ENCODE measurements at regions not wholly inside any gene's neighbourhood (a gene's known extent, or its start where the extent isn't known, plus 50 kb on each side); places are given as distances from the start of the nearest gene placed in this dataset.
"Not testable (repeated sequence)": the region's sequence is repeated elsewhere in the genome, so short reads cannot be mapped to it uniquely, and the experiment has no call there.

DNA sequence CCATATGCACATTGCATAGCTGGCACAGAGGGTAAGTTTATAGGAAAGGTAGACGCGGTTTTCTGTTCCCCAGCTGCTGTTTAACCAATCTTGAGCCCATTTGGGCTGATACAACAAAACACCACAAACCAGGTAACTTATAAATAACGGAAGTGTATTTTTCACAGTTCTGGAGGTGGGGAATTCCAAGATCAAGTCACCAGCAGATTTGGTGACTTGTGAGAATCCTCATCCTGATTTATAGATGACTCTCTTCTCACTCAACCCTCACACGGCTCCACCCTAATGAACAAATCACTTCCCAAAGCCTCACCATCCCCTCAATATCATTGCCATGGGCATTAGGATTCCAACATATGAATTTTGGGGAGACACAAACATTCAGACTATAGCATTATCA, 694.4 kb upstream of the NR2F2 start:
- peaks cover 0 to 1% of the 10 kb centered on the region in 2 donors for H3K27me3 Mint-ChIP-seq
- H3K27ac ChIP-seq (ENCODE audit: low read depth, low read length) = no peak overlapping the region
- H3K36me3 ChIP-seq (ENCODE audit: insufficient read depth, low read length) = no peaks in the 10 kb centered on the region
- H3K27me3 ChIP-seq (ENCODE audit: insufficient read depth, low read length) = no peaks in the 10 kb centered on the region
- no peak overlapping the region for H3K4me3 Mint-ChIP-seq
- no peak overlapping the region for H3K4me3 ChIP-seq (ENCODE audit: low read length in 2 of 2)
- no peak for DNase-seq
- H3K4me1 Mint-ChIP-seq = no peaks in the 10 kb centered on the region
- CTCF ChIA-PET (ENCODE audit: partially characterized antibody) = interaction anchor here (1.2 kb wide), 1 partner anchor 10 kb away, joined by 3 read pairs; no protein-coding TSS in a partner anchor
- H3K9me3 ChIP-seq (ENCODE audit: control insufficient read depth in 1 of 2, low read length in 2 of 2) = no peaks in the 10 kb centered on the region
- no peak overlapping the region for H3K27ac Mint-ChIP-seq
- POLR2A ChIA-PET (ENCODE audit: partially characterized antibody) = no interaction called here
- no peaks in the 10 kb centered on the region for H3K36me3 Mint-ChIP-seq
- no peaks in the 10 kb centered on the region for H3K4me1 ChIP-seq (ENCODE audit: insufficient read depth, low read length)
- intact Hi-C loops (cut with micrococcal nuclease) = no loop called here
- H3K9me3 Mint-ChIP-seq = peaks cover 0 to 9% (median 3%) of the 10 kb centered on the region in 8 donors

DNA sequence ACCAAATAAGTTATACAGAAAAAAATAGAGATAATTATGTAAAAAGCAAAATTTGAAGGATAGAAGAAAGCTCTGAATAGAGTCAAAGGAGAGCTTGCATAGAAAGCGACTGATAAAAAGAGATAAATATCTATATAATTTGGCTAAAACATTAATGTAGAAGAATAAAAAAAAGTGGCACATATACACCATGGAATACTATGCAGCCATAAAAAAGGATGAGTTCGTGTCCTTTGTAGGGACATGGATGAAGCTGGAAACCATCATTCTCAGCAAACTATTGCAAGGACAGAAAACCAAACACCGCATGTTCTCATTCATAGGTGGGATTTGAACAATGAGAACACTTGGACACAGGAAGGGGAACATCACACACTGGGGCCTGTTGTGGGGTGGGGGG, 693.3 kb upstream of the NR2F2 start:
- H3K27me3 Mint-ChIP-seq; H3K4me3 Mint-ChIP-seq; H3K9me3 Mint-ChIP-seq; intact Hi-C loops (cut with micrococcal nuclease); H3K9me3 ChIP-seq (ENCODE audit: control insufficient read depth in 1 of 2, low read length in 2 of 2); H3K27ac ChIP-seq (ENCODE audit: low read depth, low read length); H3K4me3 ChIP-seq (ENCODE audit: low read length in 2 of 2); H3K4me1 Mint-ChIP-seq; DNase-seq; POLR2A ChIA-PET (ENCODE audit: partially characterized antibody); H3K4me1 ChIP-seq (ENCODE audit: insufficient read depth, low read length); H3K27me3 ChIP-seq (ENCODE audit: insufficient read depth, low read length); H3K36me3 Mint-ChIP-seq; H3K36me3 ChIP-seq (ENCODE audit: insufficient read depth, low read length); H3K27ac Mint-ChIP-seq: not testable (repeated sequence)
- CTCF ChIA-PET (ENCODE audit: partially characterized antibody) = interaction anchor here (1.2 kb wide), 1 partner anchor 9 kb away, joined by 3 read pairs; no protein-coding TSS in a partner anchor

GRCh38 chr15:95639208-95639607, 691.3 kb upstream of the NR2F2 start:
- Histone ChIP-seq H3K36me3 (ENCODE audit: insufficient read depth, low read length) (no peaks in the 10 kb centered on the region), H3K27me3 (ENCODE audit: insufficient read depth, low read length) (no peaks in the 10 kb centered on the region), H3K27ac (ENCODE audit: low read depth, low read length) (no peak overlapping the region), H3K9me3 (ENCODE audit: control insufficient read depth in 1 of 2, low read length in 2 of 2) (no peaks in the 10 kb centered on the region), H3K4me3 (ENCODE audit: low read length in 2 of 2) (no peak overlapping the region), H3K4me1 (ENCODE audit: insufficient read depth, low read length) (no peaks in the 10 kb centered on the region)
- Mint-ChIP-seq H3K4me1 (no peaks in the 10 kb centered on the region), H3K9me3 (peaks cover 0 to 9% (median 4%) of the 10 kb centered on the region in 8 donors), H3K36me3 (no peaks in the 10 kb centered on the region), H3K27ac (no peak overlapping the region), H3K27me3 (peaks cover 0 to 1% of the 10 kb centered on the region in 2 donors), H3K4me3 (no peak overlapping the region)
- DNase-seq = no peak
- ChIA-PET CTCF (ENCODE audit: partially characterized antibody) (no interaction called here), POLR2A (ENCODE audit: partially characterized antibody) (no interaction called here)
- intact Hi-C loops (cut with micrococcal nuclease) = no loop called here

DNA sequence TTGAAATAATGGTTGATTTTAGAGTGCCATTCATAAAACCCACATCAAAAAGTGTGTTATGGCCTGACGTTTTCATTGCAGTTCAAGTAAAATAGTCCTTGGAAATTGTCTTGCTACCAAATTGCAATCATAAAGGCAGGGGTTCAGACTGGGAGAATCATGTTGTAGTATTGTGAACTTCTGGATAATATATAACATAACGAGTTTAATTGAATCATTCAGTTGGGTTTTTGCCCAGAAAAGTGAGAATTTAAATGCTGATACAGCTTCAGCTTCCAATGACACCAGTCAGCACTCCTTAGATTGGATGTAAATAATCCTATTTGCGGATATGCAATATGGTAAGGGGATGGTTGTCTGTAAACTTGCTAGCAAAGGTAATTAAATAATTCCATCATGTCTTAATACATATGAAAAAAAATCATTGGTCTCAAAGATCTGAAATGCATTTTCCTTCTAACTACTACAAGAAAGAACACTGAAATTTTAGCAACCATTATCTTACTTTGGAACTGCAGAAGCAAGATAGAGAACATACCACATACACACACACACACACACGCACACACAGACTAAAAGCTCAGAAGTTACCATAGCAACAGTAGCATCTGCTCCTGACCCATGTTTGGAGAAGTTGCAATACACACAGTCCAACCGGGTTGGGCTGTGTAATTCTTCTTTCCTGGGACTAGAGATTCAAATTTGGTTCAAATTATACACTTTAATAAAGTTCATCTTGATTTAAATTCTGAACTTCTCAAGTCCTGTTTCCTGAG, 686.2 kb upstream of the NR2F2 start:
- POLR2A ChIA-PET (ENCODE audit: partially characterized antibody) = no interaction called here

DNA sequence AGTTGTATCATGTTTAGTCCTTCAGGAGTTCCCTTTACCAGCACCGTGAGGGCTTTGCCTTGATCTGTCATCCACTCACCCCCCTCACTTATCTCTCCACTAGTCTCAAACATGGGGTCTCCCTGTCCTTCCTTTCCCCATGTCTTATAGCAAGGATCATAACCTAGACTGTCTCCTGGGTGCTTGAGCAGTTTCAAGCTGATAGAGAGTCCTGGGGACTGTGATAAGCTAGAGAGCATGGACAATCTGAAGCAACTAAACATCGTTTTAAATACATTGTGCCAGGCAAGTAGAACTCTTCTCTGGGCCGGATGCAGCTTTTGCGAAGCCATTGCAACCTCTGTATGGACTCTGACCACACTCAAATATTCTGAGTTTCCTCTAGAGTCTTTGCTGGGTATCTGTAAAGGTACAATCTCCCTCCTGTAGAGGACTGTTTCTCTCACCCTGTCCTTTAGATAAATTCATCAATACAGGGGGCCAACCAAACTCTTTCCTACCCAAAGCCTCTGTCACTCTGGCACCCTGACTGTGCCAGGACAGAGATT, 684.6 kb upstream of the NR2F2 start:
- CTCF ChIA-PET (ENCODE audit: partially characterized antibody) = interaction anchor here (0.9 kb wide), 1 partner anchor 9 kb away, joined by 3 read pairs; no protein-coding TSS in a partner anchor
- no peak for DNase-seq
- H3K36me3 Mint-ChIP-seq = no peaks in the 10 kb centered on the region
- no peak overlapping the region for H3K27ac Mint-ChIP-seq
- no peak overlapping the region for H3K4me3 ChIP-seq (ENCODE audit: low read length in 2 of 2)
- intact Hi-C loops (cut with micrococcal nuclease) = no loop called here
- no peaks in the 10 kb centered on the region for H3K4me1 Mint-ChIP-seq
- H3K36me3 ChIP-seq (ENCODE audit: insufficient read depth, low read length) = no peaks in the 10 kb centered on the region
- H3K9me3 ChIP-seq (ENCODE audit: control insufficient read depth in 1 of 2, low read length in 2 of 2) = no peaks in the 10 kb centered on the region
- H3K9me3 Mint-ChIP-seq = peaks cover 0 to 4% (median 0%) of the 10 kb centered on the region in 8 donors
- no peaks in the 10 kb centered on the region for H3K27me3 ChIP-seq (ENCODE audit: insufficient read depth, low read length)
- no peak overlapping the region for H3K4me3 Mint-ChIP-seq
- peaks cover 0 to 1% of the 10 kb centered on the region in 2 donors for H3K27me3 Mint-ChIP-seq
- H3K4me1 ChIP-seq (ENCODE audit: insufficient read depth, low read length) = no peaks in the 10 kb centered on the region
- POLR2A ChIA-PET (ENCODE audit: partially characterized antibody) = no interaction called here
- H3K27ac ChIP-seq (ENCODE audit: low read depth, low read length) = no peak overlapping the region

More for the DNA sequence above, 686.2 kb upstream of the NR2F2 start:
- no peak overlapping the region for H3K4me3 Mint-ChIP-seq
- Histone ChIP-seq H3K27ac (ENCODE audit: low read depth, low read length) (no peak overlapping the region), H3K9me3 (ENCODE audit: control insufficient read depth in 1 of 2, low read length in 2 of 2) (no peaks in the 10 kb centered on the region), H3K4me3 (ENCODE audit: low read length in 2 of 2) (no peak overlapping the region), H3K27me3 (ENCODE audit: insufficient read depth, low read length) (no peaks in the 10 kb centered on the region), H3K36me3 (ENCODE audit: insufficient read depth, low read length) (no peaks in the 10 kb centered on the region), H3K4me1 (ENCODE audit: insufficient read depth, low read length) (no peaks in the 10 kb centered on the region)
- H3K4me1 Mint-ChIP-seq = no peaks in the 10 kb centered on the region
- no peaks in the 10 kb centered on the region for H3K36me3 Mint-ChIP-seq
- H3K27ac Mint-ChIP-seq = no peak overlapping the region
- intact Hi-C loops (cut with micrococcal nuclease) = no loop called here
- H3K9me3 Mint-ChIP-seq = peaks cover 0 to 4% (median 0%) of the 10 kb centered on the region in 8 donors
- CTCF ChIA-PET (ENCODE audit: partially characterized antibody) = no interaction called here
- peaks cover 0 to 1% of the 10 kb centered on the region in 2 donors for H3K27me3 Mint-ChIP-seq
- DNase-seq = no peak

DNA sequence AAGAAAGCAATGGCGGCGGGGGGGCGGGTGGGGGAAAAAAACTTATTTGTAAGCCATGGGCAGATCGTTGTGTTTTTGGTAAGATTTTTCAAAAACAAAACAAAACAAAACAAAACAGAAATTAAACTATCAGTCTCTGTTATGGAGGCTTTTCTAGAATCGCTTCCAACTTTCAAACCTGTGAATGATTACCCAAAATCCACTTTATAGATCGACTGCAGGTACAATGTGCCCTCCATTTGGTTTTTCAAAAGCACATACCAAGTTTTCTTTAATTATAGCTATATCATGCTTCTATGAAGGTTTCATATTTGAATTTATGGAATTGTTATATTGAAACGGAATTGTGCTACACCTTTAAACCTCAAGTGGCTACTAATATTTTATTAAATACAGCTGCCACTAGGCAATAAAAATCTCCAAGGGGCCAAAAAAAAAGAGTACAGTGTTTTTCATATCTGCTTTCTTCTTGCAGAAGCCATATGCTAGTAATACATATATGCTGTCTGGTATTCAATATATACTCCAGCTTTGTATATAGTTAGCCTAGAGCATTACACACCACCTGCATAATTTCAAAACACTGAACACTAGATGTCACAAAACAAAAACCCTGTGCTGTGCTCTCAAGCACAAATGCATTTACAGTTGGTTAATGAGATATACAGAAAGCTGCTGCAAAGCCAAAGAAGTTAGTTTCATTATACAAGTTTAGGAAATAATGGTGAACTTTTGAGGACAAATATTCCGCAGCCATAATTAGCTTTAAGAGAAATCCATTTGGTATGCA, 683.8 kb upstream of the NR2F2 start:
- intact Hi-C loops (cut with micrococcal nuclease) = no loop called here
- Histone ChIP-seq H3K27me3 (ENCODE audit: insufficient read depth, low read length) (no peaks in the 10 kb centered on the region), H3K9me3 (ENCODE audit: control insufficient read depth in 1 of 2, low read length in 2 of 2) (no peaks in the 10 kb centered on the region), H3K36me3 (ENCODE audit: insufficient read depth, low read length) (no peaks in the 10 kb centered on the region), H3K4me1 (ENCODE audit: insufficient read depth, low read length) (no peaks in the 10 kb centered on the region), H3K4me3 (ENCODE audit: low read length in 2 of 2) (no peak overlapping the region), H3K27ac (ENCODE audit: low read depth, low read length) (no peak overlapping the region)
- ChIA-PET CTCF (ENCODE audit: partially characterized antibody) (interaction anchor here (0.9 kb wide), 1 partner anchor 10 kb away, joined by 3 read pairs; no protein-coding TSS in a partner anchor), POLR2A (ENCODE audit: partially characterized antibody) (no interaction called here)
- H3K9me3 Mint-ChIP-seq = peaks cover 0 to 4% (median 0%) of the 10 kb centered on the region in 8 donors
- H3K27me3 Mint-ChIP-seq = no peaks in the 10 kb centered on the region
- no peak overlapping the region for H3K4me3 Mint-ChIP-seq
- H3K4me1 Mint-ChIP-seq = no peaks in the 10 kb centered on the region
- no peaks in the 10 kb centered on the region for H3K36me3 Mint-ChIP-seq
- no peak for DNase-seq
- H3K27ac Mint-ChIP-seq = no peak overlapping the region

DNA sequence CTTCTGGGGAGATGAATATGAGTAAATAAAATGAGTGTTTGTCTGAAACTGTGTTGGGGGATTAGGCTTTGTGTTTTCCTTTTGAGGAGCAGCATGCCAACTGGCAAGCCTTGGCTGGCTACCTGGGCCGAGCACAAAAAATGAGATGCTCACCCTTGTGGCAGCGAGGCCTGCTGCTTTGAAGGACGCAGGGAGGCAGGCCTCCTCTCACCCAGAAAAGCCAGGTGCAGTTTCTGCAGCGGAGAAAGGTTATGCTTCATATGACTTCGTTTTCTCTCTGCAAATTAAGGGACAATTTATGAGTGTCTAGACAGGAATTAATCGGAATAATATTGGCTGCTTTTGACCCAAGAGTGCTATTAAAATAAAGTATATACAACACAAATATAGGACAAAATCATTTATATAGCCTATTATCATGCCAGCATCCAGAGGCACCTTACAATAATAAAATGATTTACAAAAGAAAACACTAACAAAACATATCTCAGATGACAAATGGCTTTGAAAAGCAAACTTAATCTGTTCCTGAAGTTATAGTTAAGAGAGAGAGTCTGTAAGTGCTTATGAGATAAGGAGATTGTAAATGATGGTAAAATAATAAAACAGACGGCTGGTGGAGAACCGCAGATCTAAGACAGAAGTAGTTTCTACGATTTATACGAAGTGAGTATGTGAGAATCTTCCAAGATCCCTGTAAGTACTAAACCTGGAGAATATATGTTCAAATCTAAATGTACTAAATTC, 682.8 kb upstream of the NR2F2 start:
- H3K36me3 ChIP-seq (ENCODE audit: insufficient read depth, low read length) = no peaks in the 10 kb centered on the region
- no peaks in the 10 kb centered on the region for H3K27me3 ChIP-seq (ENCODE audit: insufficient read depth, low read length)
- H3K27ac ChIP-seq (ENCODE audit: low read depth, low read length) = no peak overlapping the region
- intact Hi-C loops (cut with micrococcal nuclease) = no loop called here
- Mint-ChIP-seq H3K36me3 (no peaks in the 10 kb centered on the region), H3K27me3 (peaks cover 0 to 1% of the 10 kb centered on the region in 2 donors), H3K27ac (no peak overlapping the region), H3K9me3 (peaks cover 0 to 4% (median 0%) of the 10 kb centered on the region in 8 donors), H3K4me3 (no peak overlapping the region), H3K4me1 (no peaks in the 10 kb centered on the region)
- H3K9me3 ChIP-seq (ENCODE audit: control insufficient read depth in 1 of 2, low read length in 2 of 2) = no peaks in the 10 kb centered on the region
- POLR2A ChIA-PET (ENCODE audit: partially characterized antibody) = no interaction called here
- CTCF ChIA-PET (ENCODE audit: partially characterized antibody) = no interaction called here
- no peaks in the 10 kb centered on the region for H3K4me1 ChIP-seq (ENCODE audit: insufficient read depth, low read length)
- DNase-seq = no peak
- no peak overlapping the region for H3K4me3 ChIP-seq (ENCODE audit: low read length in 2 of 2)

All from CD4-positive, alpha-beta memory T cell (primary cell).